K562 (cell line): ENCODE measurements at regions not wholly inside any gene's neighbourhood (a gene's known extent, or its start where the extent isn't known, plus 50 kb on each side); places are given as distances from the start of the nearest gene placed in this dataset.
A peak's percentile ranks its signal among the peaks of the same experiment; 100 is the strongest.

ENCODE experiments used
- ATAC-seq: fragments of 200-7000 bp; cut with Tn5 transposase; 3 replicates; pipeline ENCODE4 v1.9.1; 2020; ENCODE audit warnings: moderate library complexity
- BruUV-seq: library from RNA; stranded (reverse); fragments of 400-500 nt; replicated peaks from 2 replicates; lab custom pipeline; 2021; lab: Mats Ljungman, UMichigan
- CTCF ChIA-PET: fragments of 300-600 bp; formaldehyde crosslinking; extraction: SDS; loops from one replicate; lab custom pipeline; 2021; ENCODE audit warnings: low intra/inter-chr PET ratio; lab: Yijun Ruan, JAX
- POLR2A ChIA-PET: fragments of 300-600, 350-650 bp; sonication (Branson Sonifier 250); formaldehyde crosslinking; extraction: SDS; loops from one replicate; lab custom pipeline; 2021; ENCODE audit warnings: antibody characterized with exemption, inconsistent platforms; lab: Yijun Ruan, JAX
- DNase-seq, 4 experiments: peaks; one replicate each; pipeline versions ENCODE4 v3.0.0 to v3.0.0-alpha.2; 2011 to 2018; ENCODE audit warnings: low spot score in 3 of 4, mixed read lengths in 3 of 4; ENCODE audit errors: extremely low read depth in 1 of 4
- FAIRE-seq: peaks from 2 replicates; lab custom pipeline; 2011; peaks lifted over from hg19 to GRCh38; lab: Jason Lieb, UNC
- H2AFZ ChIP-seq: 2 replicates; pipeline ENCODE4 v1.6.0; 2011; ENCODE audit warnings: low read depth, low read length, control low read depth, inconsistent platforms
- H3K27ac ChIP-seq: fragments of 200-600 bp; 3 replicates; pipeline ENCODE4 v1.8.0; 2011; ENCODE audit warnings: low read depth, mild to moderate bottlenecking, control low read depth, inconsistent platforms, low read length, moderate library complexity, mixed read lengths; ENCODE audit errors: extremely low read depth
- H3K27me3 ChIP-seq, 2 experiments: fragments of 300-600 bp in 1 of 2; 2 replicates in 1 of 2; 3 replicates in 1 of 2; pipeline versions ENCODE4 v1.6.0 to v1.8.0; 2011; ENCODE audit warnings: inconsistent platforms in 2 of 2, low read length in 2 of 2, mild to moderate bottlenecking in 1 of 2, mixed read lengths in 1 of 2, moderate library complexity in 1 of 2; ENCODE audit not compliant: control insufficient read depth in 2 of 2, insufficient read depth in 2 of 2
- H3K36me3 ChIP-seq: fragments of 300-600 bp; 3 replicates; pipeline ENCODE4 v1.8.0; 2011; ENCODE audit warnings: mild to moderate bottlenecking, low read length, inconsistent platforms; ENCODE audit not compliant: control insufficient read depth, insufficient read depth
- H3K4me1 ChIP-seq, 2 experiments: fragments of 200-600 bp in 1 of 2; replicated peaks in 1 of 2; 2 replicates in 1 of 2; 3 replicates in 1 of 2; pipeline versions ENCODE4 v1.5.1 to v1.8.0; 2011; ENCODE audit warnings: inconsistent platforms in 2 of 2, low read length in 2 of 2, mild to moderate bottlenecking in 1 of 2, mixed read lengths in 1 of 2, moderate library complexity in 1 of 2; ENCODE audit not compliant: control insufficient read depth in 2 of 2, insufficient read depth in 2 of 2
- H3K4me2 ChIP-seq: 2 replicates; pipeline ENCODE4 v1.6.1; 2011; ENCODE audit warnings: low read length, control low read depth, inconsistent platforms, mixed read lengths; ENCODE audit not compliant: insufficient read depth
- H3K4me3 ChIP-seq: fragments of 200-600 bp; sonication (generic), shearing (Covaris generic); 2 replicates; pipeline ENCODE4 v1.5.1; 2016; ENCODE audit warnings: control low read depth, inconsistent platforms
- H3K79me2 ChIP-seq: fragments of 200-600 bp; 3 replicates; pipeline ENCODE4 v1.8.0; 2011; ENCODE audit warnings: low read length, inconsistent platforms; ENCODE audit not compliant: control insufficient read depth, insufficient read depth
- H3K9ac ChIP-seq, 2 experiments: 2 replicates each; pipeline versions ENCODE4 v1.6.0 to v1.6.1; 2011; ENCODE audit warnings: low read depth in 2 of 2, low read length in 2 of 2, control low read depth in 1 of 2, inconsistent platforms in 1 of 2, mild to moderate bottlenecking in 1 of 2, mixed read lengths in 1 of 2; ENCODE audit not compliant: insufficient read depth in 1 of 2
- H3K9me1 ChIP-seq: one replicate; pipeline ENCODE4 v1.6.0; 2011; ENCODE audit warnings: inconsistent platforms, mild to moderate bottlenecking, low read length, moderate library complexity; ENCODE audit not compliant: control insufficient read depth, insufficient read depth
- H3K9me3 ChIP-seq: replicated peaks from 2 replicates; pipeline ENCODE4 v1.5.1; 2011; ENCODE audit warnings: low read depth, low read length, inconsistent platforms; ENCODE audit not compliant: control insufficient read depth, insufficient read depth
- H4K20me1 ChIP-seq: replicated peaks from 2 replicates; pipeline ENCODE4 v1.6.1; 2011; ENCODE audit warnings: low read length, inconsistent platforms, mixed read lengths; ENCODE audit not compliant: control insufficient read depth, insufficient read depth
- C11orf30 ChIP-seq: fragments of 450-650 bp; IDR thresholded peaks from 2 replicates; pipeline ENCODE4 v1.6.1; 2016; ENCODE audit warnings: low read depth, mild to moderate bottlenecking
- HMBOX1 ChIP-seq: sonication (generic); IDR thresholded peaks from 2 replicates; pipeline ENCODE4 v1.6.1; 2016
- MAFG ChIP-seq: fragments of 450-650 bp; conservative IDR thresholded peaks from 2 replicates; pipeline ENCODE4 v1.6.1; 2016; ENCODE audit warnings: missing genetic modification characterization, missing compliant biosample characterization
- MNT ChIP-seq, 2 experiments: fragments of 450-650 bp; conservative IDR thresholded peaks; 2 replicates each; pipeline ENCODE4 v1.6.1; 2017; ENCODE audit warnings: mild to moderate bottlenecking in 2 of 2, moderate library complexity in 2 of 2
- MTA3 ChIP-seq: fragments of 450-650 bp; formaldehyde crosslinking; IDR thresholded peaks from 2 replicates; pipeline ENCODE4 v1.6.1; 2017; ENCODE audit warnings: mild to moderate bottlenecking, borderline replicate concordance
- NCOA2 ChIP-seq, 2 experiments: fragments of 450-650 bp; IDR thresholded peaks; 2 replicates each; pipeline ENCODE4 v1.6.1; 2018; ENCODE audit warnings: mild to moderate bottlenecking in 2 of 2, moderate library complexity in 1 of 2; ENCODE audit not compliant: partially characterized antibody in 2 of 2
- ZNF316 ChIP-seq: fragments of 450-650 bp; IDR thresholded peaks from 2 replicates; pipeline ENCODE4 v1.6.1; 2016
- ZNF449 ChIP-seq: fragments of 250-450 bp; sonication (Bioruptor Pico); IDR thresholded peaks from 2 replicates; pipeline ENCODE4 v1.8.0; 2022; ENCODE audit warnings: moderate library complexity, mild to moderate bottlenecking, inconsistent platforms
- WGBS: fragments of 100-300 bp; shearing (Covaris generic); methylation state at CpG from one replicate; pipeline ENCODE4 v1.1.6; 2016; ENCODE audit warnings: low coverage, mixed read lengths; ENCODE audit not compliant: insufficient coverage; ENCODE audit errors: missing lambda C conversion rate; 5-methylcytosine and 5-hydroxymethylcytosine counted together
- in situ Hi-C: fragments of 300-500 bp; cut with MboI; formaldehyde crosslinking; loops from 4 replicates; pipeline ENCODE4 v1.15.0; 2018; ENCODE audit warnings: inconsistent platforms, mixed read lengths
- intact Hi-C: fragments of 100-400 bp; cut with micrococcal nuclease; formaldehyde crosslinking; loops from 2 replicates; pipeline ENCODE4 v1.14.2; 2022

DNA sequence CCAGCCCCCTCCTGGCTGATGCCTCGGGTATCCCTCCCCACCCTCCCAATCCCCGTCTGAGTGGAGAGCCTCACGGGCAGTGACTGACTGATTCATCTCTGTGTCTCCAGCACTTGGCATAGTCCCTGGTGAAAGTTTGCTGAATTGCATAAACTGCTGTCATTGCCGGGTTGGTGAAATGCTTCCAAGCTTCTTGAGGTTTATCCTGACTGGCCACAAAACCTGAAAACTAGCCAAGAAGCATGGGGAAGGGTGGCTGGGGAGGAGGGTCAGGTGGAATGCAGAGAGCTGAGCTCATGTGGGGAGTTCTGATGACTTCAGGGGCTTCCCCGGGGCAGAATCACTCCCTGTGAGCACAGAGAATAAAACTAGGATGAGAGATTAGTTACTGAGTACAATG lies 56.9 kb upstream of the GGTA1 start:
- no peak for FAIRE-seq
- peaks cover 5 to 13% of the 10 kb centered on the region in 2 experiments; a peak in 4 of 5 replicates for H3K4me1 ChIP-seq
- no peak for ATAC-seq
- BruUV-seq, result no TSS peak
- WGBS, result 0% methylated on average over 5 of the region's 5 CpGs
- no peaks in the 10 kb centered on the region for H3K9me3 ChIP-seq
- no peak for TF ChIP-seq MNT (conservative IDR thresholded peaks at IDR 0.05)
- TF ChIP-seq MAFG (tag), result peak; percentile 57
- TF ChIP-seq C11orf30, result peak; percentile 68
- no peak for TF ChIP-seq HMBOX1
- TF ChIP-seq ZNF316, result peak; percentile 24; the same call in 1 of the 2 replicates
- no peak for TF ChIP-seq NCOA2 (IDR thresholded peaks at IDR 0.05; ENCODE audit: partially characterized antibody in 2 of 2)
- no peak for TF ChIP-seq MTA3
- no peak for TF ChIP-seq ZNF449 (CRISPR knock-in tag)
- no peak overlapping the region for H3K4me2 ChIP-seq
- H3K79me2 ChIP-seq, result no peaks in the 10 kb centered on the region
- in situ Hi-C loops (no loop called here), intact Hi-C loops (no loop called here)
- H3K9me1 ChIP-seq, result no peaks in the 10 kb centered on the region
- H3K4me3 ChIP-seq, result no peak overlapping the region
- peaks cover 4% of the 10 kb centered on the region; the same call in 1 of the 2 replicates for H4K20me1 ChIP-seq
- peaks cover 5 to 49% of the 10 kb centered on the region in 2 experiments; a peak in 4 of 5 replicates for H3K27me3 ChIP-seq
- no peaks in the 10 kb centered on the region for H3K36me3 ChIP-seq
- CTCF ChIA-PET, result no interaction called here
- no peak overlapping the region for H2AFZ ChIP-seq
- POLR2A ChIA-PET, result interaction anchor here (0.6 to 0.8 kb wide), 2 partner anchors 12 to 117 kb away, joined by 3 to 4 read pairs; no protein-coding TSS in a partner anchor
- DNase-seq, result no peak
- H3K27ac ChIP-seq, result no peak overlapping the region
- no peak overlapping the region for H3K9ac ChIP-seq
